MCF 10A (cell line): ENCODE measurements at regions not wholly inside any gene's neighbourhood (a gene's known extent, or its start where the extent isn't known, plus 50 kb on each side); places are given as distances from the start of the nearest gene placed in this dataset.
A peak's percentile ranks its signal among the peaks of the same experiment; 100 is the strongest.

ENCODE experiments used
- BruUV-seq: library from RNA; stranded (reverse); fragments of 400-500 nt; replicated peaks from 2 replicates; lab custom pipeline; 2021; lab: Mats Ljungman, UMichigan
- CTCF ChIA-PET: fragments of 300-600 bp; sonication (Branson Sonifier 250); formaldehyde crosslinking; extraction: SDS; loops from one replicate; lab custom pipeline; 2021; ENCODE audit warnings: antibody characterized with exemption, inconsistent platforms; lab: Yijun Ruan, JAX
- POLR2A ChIA-PET: fragments of 300-600, 350-650 bp; sonication (Branson Sonifier 250); formaldehyde crosslinking; extraction: SDS; loops from one replicate; lab custom pipeline; 2020; ENCODE audit warnings: antibody characterized with exemption, inconsistent platforms; lab: Yijun Ruan, JAX
- DNase-seq: peaks from one replicate; pipeline ENCODE4 v3.0.0-alpha.2; 2018; ENCODE audit not compliant: unreplicated experiment
- H3K27ac Mint-ChIP-seq: one replicate; pipeline ENCODE4 v1.8.0; 2022; ENCODE audit warnings: mild to moderate bottlenecking, low read depth, mixed read lengths; ENCODE audit not compliant: unreplicated experiment
- H3K27me3 Mint-ChIP-seq: one replicate; pipeline ENCODE4 v1.8.0; 2022; ENCODE audit warnings: mixed read lengths; ENCODE audit not compliant: insufficient read depth, unreplicated experiment
- H3K36me3 Mint-ChIP-seq: one replicate; pipeline ENCODE4 v1.8.0; 2022; ENCODE audit warnings: mild to moderate bottlenecking, moderate library complexity, mixed read lengths; ENCODE audit not compliant: insufficient read depth, unreplicated experiment
- H3K4me1 Mint-ChIP-seq: one replicate; pipeline ENCODE4 v1.8.0; 2022; ENCODE audit warnings: mixed read lengths; ENCODE audit not compliant: insufficient read depth, unreplicated experiment
- H3K4me3 Mint-ChIP-seq: one replicate; pipeline ENCODE4 v1.8.0; 2022; ENCODE audit warnings: mild to moderate bottlenecking, moderate library complexity, mixed read lengths; ENCODE audit not compliant: unreplicated experiment
- H3K9me3 Mint-ChIP-seq: one replicate; pipeline ENCODE4 v1.8.0; 2022; ENCODE audit warnings: mixed read lengths; ENCODE audit not compliant: unreplicated experiment
- CTCF ChIP-seq: fragments of 200-600 bp; IDR thresholded peaks from one replicate; pipeline ENCODE4 v1.8.0; 2022; ENCODE audit warnings: antibody characterized with exemption, mild to moderate bottlenecking; ENCODE audit not compliant: unreplicated experiment
- intact Hi-C: fragments of 100-400 bp; cut with micrococcal nuclease; formaldehyde crosslinking; loops from 2 replicates; pipeline ENCODE4 v1.14.1; 2022

DNA sequence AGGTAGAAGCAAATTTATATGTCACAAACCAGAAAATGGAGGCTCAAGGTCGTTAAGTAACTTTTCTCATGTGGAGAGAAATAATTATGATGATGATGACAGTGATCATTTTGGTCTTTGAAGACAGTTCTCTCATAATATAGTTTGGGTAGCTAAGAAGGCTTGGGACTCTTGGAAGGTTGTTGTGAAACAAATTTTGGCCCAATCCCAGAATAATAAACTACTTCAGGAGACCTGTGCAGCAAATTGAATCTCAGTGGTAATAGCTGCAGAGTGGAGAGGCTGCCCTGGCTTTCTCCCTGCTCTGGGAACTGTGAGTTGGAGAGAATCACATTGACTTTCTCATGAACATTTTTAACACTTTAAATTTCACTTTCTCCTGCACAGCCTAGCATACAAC is 217.2 kb upstream of the BOD1L1 start:
- Mint-ChIP-seq H3K4me3 (no peak overlapping the region), H3K27me3 (no peaks in the 10 kb centered on the region), H3K27ac (no peak overlapping the region), H3K4me1 (peaks cover 7% of the 10 kb centered on the region), H3K9me3 (peaks cover 11% of the 10 kb centered on the region), H3K36me3 (no peaks in the 10 kb centered on the region)
- ChIA-PET POLR2A (interaction anchor here (0.9 to 1.2 kb wide), 2 partner anchors 13 to 324 kb away, joined by 3 to 4 read pairs; no protein-coding TSS in a partner anchor), CTCF (interaction anchor here (1.3 kb wide), 1 partner anchor 16 kb away, joined by 3 read pairs; no protein-coding TSS in a partner anchor)
- TF ChIP-seq CTCF: no peak
- DNase-seq: peak; percentile 28
- no TSS peak for BruUV-seq
- intact Hi-C loops: no loop called here

DNA sequence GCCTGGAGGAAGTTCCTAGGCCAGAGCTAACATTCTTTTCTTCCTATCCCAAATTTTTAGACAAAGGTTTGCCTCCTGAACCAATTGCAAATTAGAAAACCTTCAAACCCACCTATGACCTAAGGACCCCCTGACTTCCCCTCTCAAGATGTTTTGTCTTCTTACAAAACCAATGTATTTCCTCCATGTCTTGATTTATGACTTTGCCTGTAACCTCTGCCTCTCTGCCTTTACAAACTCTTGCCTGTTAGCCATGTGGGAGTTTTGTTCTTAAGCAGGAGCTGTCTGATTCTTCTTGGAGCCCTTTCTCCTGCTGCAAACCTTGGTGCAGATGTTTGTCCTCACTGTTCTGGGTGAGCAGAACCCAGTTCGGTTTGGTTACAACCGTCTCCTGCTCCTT is 222.3 kb upstream of the BOD1L1 start:
- no peak overlapping the region for H3K4me3 Mint-ChIP-seq
- H3K27me3 Mint-ChIP-seq: no peaks in the 10 kb centered on the region

GRCh38 chr4:13851085-13851940 is 223.8 kb upstream of the BOD1L1 start:
- Mint-ChIP-seq H3K36me3 (no peaks in the 10 kb centered on the region), H3K27me3 (no peaks in the 10 kb centered on the region), H3K4me3 (no peak overlapping the region), H3K4me1 (no peaks in the 10 kb centered on the region), H3K27ac (no peak overlapping the region), H3K9me3 (peaks cover 11% of the 10 kb centered on the region)
- CTCF ChIA-PET: no interaction called here
- intact Hi-C loops: no loop called here
- DNase-seq: no peak
- TF ChIP-seq CTCF: no peak
- BruUV-seq: no TSS peak
- POLR2A ChIA-PET: no interaction called here

More for the DNA sequence above, 222.3 kb upstream of the BOD1L1 start:
- no TSS peak for BruUV-seq
- no peaks in the 10 kb centered on the region for H3K36me3 Mint-ChIP-seq
- peaks cover 3% of the 10 kb centered on the region for H3K4me1 Mint-ChIP-seq
- DNase-seq: no peak
- no peak overlapping the region for H3K27ac Mint-ChIP-seq
- ChIA-PET POLR2A (no interaction called here), CTCF (no interaction called here)
- H3K9me3 Mint-ChIP-seq: peaks cover 11% of the 10 kb centered on the region
- intact Hi-C loops: no loop called here
- no peak for TF ChIP-seq CTCF

GRCh38 chr4:13852411-13852810 is 224.9 kb upstream of the BOD1L1 start:
- Mint-ChIP-seq H3K27ac (no peak overlapping the region), H3K27me3 (no peaks in the 10 kb centered on the region), H3K4me1 (no peaks in the 10 kb centered on the region), H3K36me3 (no peaks in the 10 kb centered on the region), H3K4me3 (no peak overlapping the region), H3K9me3 (peaks cover 11% of the 10 kb centered on the region)
- intact Hi-C loops: no loop called here
- no peak for DNase-seq
- ChIA-PET POLR2A (no interaction called here), CTCF (interaction anchor here (0.7 kb wide), 1 partner anchor 68 kb away, joined by 3 read pairs; no protein-coding TSS in a partner anchor)
- TF ChIP-seq CTCF: no peak
- no TSS peak for BruUV-seq
